ENCODE measurements at regions not wholly inside any gene's neighbourhood (a gene's known extent, or its start where the extent isn't known, plus 50 kb on each side); places are given as distances from the start of the nearest gene placed in this dataset.
"Not testable (repeated sequence)": the region's sequence is repeated elsewhere in the genome, so short reads cannot be mapped to it uniquely, and the experiment has no call there.

GRCh38 chr10:29714096-29714874, 79.5 kb upstream of the SVIL start:
- DNase-seq, result no peak

- DNase-seq, result no peak
Observed at GRCh38 chr10:29713450-29713849, 78.7 kb upstream of the SVIL start.

- no peak for DNase-seq
Observed at GRCh38 chr10:29712108-29712507, 77.3 kb upstream of the SVIL start.

GRCh38 chr10:29710128-29710527, 75.4 kb upstream of the SVIL start:
- no peak for DNase-seq

DNA sequence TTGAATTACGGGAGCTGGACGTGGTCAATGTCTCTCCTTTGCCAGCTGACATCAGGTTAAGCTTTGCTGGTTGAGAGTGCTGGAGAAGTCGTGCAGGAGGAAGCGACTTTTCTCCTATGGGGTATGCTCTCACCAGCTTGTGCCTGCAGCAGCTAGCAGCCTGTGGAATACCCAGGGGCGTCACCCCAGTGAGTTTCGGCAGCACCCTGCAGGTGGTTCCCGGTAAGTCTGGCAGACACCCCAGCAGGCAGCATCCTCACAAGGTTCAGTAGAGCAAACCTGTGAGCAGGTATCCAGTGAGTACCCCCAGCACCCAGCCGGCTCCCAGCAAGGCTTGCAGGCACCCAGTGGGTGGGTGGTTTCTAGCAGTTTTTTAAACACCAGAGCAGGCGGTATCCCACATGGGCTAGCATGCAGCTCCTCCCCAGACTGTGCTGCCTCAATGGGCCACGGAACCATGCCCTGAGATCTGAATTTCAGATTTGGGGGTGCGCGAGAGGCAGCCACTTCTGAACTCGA, 74.8 kb upstream of the SVIL start:
- no peak for DNase-seq

DNA sequence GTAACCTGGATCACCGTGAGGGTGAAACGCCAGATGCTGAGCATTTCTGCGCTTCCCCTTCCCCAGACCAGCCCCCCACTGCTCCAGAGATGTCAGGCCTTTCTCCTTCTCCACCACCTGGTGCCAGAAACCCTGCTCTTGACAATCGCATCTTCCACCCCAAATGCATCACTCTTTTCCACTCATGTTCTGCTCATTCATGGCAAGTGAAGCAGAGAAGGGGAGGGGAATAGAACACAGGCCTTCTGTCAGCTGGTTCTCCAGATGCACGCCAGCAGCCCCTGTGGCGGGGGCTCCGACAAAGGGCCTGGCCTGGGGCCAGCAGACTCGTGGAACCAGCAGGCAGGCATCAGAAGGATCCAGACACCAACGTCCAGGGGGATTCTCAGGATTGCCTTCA, 68.5 kb upstream of the SVIL start:
- peak; percentile 41 for DNase-seq

DNA sequence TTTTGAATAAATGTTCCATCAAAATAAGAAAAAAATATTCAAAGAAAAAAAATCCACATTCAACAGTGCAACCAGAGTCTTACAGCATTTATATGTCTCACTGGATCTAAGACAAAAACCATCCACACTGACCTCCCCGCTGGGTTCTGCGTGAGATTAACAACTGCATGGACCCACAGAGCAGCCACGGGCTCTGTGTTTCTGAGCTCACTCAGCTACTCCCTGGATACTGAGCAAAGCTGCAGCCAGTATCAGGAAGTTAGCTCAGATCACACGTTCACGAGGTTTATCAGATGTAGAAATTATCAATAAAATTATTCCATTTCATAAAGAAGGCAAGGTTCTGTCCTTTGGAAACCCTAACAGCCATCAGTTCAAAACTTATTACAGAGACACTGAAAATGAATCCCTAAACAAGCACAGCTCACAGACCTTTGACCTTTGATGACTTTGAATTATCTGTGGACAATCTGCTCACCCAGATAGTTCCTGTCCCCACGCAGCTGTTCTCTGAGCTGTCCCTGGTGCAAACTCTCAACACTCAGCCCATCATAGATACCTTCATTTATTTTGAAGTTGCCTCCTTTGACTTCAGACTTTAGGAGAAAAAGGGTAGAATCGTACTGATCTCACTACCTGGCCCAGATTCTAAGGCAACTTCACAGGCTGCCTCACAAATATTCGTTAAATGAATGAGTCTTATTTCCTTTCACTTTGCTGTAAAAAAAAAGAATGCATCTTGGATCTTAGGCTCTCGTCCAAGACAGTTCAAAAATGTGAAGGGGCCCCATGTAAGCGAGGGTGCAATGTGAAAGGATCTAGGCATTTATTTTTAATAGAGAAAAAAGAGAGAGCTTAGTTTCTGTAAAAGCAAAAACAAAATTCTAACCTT, 67.7 kb upstream of the SVIL start:
- no peak for DNase-seq

DNA sequence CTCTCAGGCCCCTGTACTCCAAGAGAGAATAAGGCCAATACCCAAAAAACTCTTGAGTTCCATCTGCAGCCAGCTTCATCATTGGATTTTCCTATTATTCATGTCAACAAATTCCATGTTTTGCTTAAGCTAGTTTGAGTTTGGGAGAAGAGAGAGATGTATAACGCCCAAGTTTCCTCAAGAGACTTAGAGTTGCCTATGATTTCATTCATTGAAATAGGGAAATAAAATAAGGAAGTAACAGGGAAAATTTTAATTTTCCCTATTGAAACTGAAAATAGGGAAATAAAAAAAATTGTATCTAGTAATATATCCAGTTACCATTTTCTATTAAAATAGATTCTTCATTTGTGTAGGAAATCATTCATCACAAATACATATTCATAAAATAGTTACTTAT, 66.5 kb upstream of the SVIL start:
- DNase-seq, result no peak

DNA sequence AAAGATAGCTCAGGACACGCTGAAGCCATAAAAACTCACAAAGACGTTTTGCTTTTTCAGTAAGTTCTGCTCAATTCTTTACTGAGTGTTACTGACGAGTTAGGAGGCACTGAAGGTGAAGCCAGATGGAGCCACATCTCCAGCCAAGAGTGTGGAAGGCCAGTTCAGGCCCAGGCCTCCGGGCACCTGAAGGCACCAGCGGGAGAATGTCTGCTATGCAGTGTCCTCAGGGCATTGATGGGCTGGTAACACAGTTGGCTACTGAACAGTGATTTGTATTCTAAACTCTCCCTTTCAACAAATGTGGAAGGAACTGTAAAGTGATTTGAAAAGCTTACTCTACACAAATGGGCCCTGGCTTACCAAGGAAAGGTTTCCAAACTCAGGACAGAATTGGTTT, 64.8 kb upstream of the SVIL start:
- no peak for DNase-seq

- DNase-seq, result no peak
Observed at GRCh38 chr10:29698773-29699490, 64.2 kb upstream of the SVIL start.

GRCh38 chr10:29696581-29696980, 61.8 kb upstream of the SVIL start:
- not testable (repeated sequence) for DNase-seq

DNA sequence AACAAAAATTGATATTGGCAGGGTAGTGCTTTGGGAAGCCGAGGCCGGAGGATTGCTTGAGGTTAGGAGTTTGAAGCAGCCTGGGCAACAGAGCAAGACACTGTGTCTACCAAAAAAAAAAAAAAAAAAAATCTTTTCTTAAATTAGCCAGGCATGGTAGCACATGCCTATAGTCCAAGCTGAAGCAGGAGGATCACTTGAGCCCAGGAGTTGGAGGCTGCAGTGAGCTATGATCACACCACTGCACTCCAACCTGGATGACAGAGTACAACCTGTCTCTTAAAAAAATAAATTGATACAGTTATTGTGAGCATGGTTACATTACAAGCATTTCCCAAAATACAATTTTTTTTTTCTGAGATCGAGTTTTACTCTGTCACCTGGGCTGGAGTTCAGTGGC, 59.4 kb upstream of the SVIL start:
- no peak for DNase-seq

- DNase-seq, result no peak
Observed at GRCh38 chr10:29692121-29692539, 57.4 kb upstream of the SVIL start.

- no peak for DNase-seq
Observed at GRCh38 chr10:29691564-29692072, 56.8 kb upstream of the SVIL start.

GRCh38 chr10:29689001-29689400, 54.2 kb upstream of the SVIL start:
- no peak for DNase-seq

DNA sequence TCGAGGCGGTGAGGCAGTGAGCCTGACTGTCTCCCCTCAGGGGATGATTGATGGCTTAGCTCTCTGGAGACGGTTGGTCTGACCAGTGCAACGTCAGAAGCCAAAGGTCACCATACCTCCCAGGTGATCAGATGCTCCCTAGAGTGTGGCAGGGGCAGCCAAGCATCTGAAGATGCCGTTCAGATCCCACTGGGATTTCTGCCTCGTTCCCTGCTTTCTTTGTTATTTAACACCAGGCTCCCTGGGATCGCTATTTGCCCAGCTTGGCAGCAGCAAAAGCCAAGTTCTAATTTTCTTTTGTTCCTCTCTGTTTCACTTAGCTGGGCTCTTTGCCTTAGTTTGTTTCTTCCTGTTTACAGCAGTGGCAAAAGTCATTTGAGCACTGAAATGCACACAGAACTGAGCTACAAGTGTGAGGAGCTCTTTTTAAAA, 53.5 kb upstream of the SVIL start:
- no peak for DNase-seq

DNA sequence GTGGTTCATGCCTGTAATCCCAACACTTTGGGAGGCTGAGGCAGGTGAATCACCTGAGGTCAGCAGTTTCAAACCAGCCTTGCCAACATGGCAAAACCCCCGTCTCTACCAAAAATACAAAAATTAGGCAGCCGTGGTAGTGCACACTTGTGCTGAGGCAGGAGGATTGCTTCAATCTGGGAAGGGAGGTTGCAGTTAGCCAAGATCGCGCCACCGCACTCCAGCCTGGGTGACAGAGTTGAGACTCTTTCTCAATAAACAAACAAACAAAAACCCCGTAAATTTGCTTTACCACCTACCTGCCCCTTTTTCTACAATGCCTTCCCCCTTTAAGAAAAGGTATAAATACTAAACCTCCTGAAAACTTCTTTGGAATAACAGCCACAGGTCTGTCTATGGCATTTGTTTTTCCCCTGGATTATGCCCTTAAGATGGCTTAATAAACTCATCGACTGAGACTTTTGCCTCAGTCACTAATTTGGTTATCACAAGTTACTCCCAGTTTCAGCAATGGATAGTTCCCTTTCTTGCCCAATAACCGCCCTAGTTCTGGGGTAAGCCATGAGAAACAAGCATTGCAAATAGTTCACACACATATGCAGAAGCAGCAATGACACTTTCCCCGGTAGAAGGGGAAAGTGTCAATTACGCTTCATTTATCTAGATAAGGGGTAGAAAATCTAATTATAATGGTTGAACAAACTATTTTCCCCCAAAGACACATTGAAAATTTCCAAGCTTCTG, 52.8 kb upstream of the SVIL start:
- no peak for DNase-seq

GRCh38 chr10:29685506-29685905, 50.7 kb upstream of the SVIL start:
- no peak for DNase-seq
